H9 (cell line): ENCODE measurements at regions not wholly inside any gene's neighbourhood (a gene's known extent, or its start where the extent isn't known, plus 50 kb on each side); places are given as distances from the start of the nearest gene placed in this dataset.

ENCODE experiments used
- DNase-seq: peaks from one replicate; pipeline ENCODE4 v3.0.0-alpha.2; 2017
- H2AFZ ChIP-seq: one replicate; pipeline ENCODE4 v1.6.1; 2013; ENCODE audit warnings: mild to moderate bottlenecking, low read length, control low read depth, moderate library complexity
- H2AK5ac ChIP-seq: 2 replicates; pipeline ENCODE4 v1.6.1; 2013; ENCODE audit warnings: low read length, control low read depth, mixed read lengths; ENCODE audit not compliant: insufficient read length
- H2BK120ac ChIP-seq: one replicate; pipeline ENCODE4 v1.6.1; 2013; ENCODE audit warnings: low read depth, mild to moderate bottlenecking, low read length, control low read depth, inconsistent platforms; ENCODE audit not compliant: poor library complexity, severe bottlenecking
- H2BK12ac ChIP-seq: 2 replicates; pipeline ENCODE4 v1.6.1; 2013; ENCODE audit warnings: low read length, control low read depth, mixed read lengths, low read depth; ENCODE audit not compliant: insufficient read length
- H2BK15ac ChIP-seq: 2 replicates; pipeline ENCODE4 v1.6.1; 2013; ENCODE audit warnings: low read depth, low read length, control low read depth
- H2BK20ac ChIP-seq: one replicate; pipeline ENCODE4 v1.6.1; 2013; ENCODE audit warnings: low read depth, mild to moderate bottlenecking, low read length, control low read depth, inconsistent platforms; ENCODE audit not compliant: poor library complexity, severe bottlenecking
- H2BK5ac ChIP-seq: 2 replicates; pipeline ENCODE4 v1.6.1; 2013; ENCODE audit warnings: low read length, control low read depth, mixed read lengths; ENCODE audit not compliant: insufficient read length
- H3K14ac ChIP-seq: 2 replicates; pipeline ENCODE4 v1.6.1; 2013; ENCODE audit warnings: low read length, control low read depth; ENCODE audit not compliant: insufficient read depth
- H3K18ac ChIP-seq: 2 replicates; pipeline ENCODE4 v1.6.1; 2013; ENCODE audit warnings: low read depth, mild to moderate bottlenecking, mixed read lengths, low read length, control low read depth; ENCODE audit not compliant: insufficient read length
- H3K23ac ChIP-seq: 2 replicates; pipeline ENCODE4 v1.6.1; 2013; ENCODE audit warnings: low read length, control low read depth, mixed read lengths, low read depth; ENCODE audit not compliant: insufficient read length
- H3K23me2 ChIP-seq: 2 replicates; pipeline ENCODE4 v1.6.1; 2013; ENCODE audit warnings: low read depth, mild to moderate bottlenecking, mixed read lengths, low read length, control low read depth; ENCODE audit not compliant: insufficient read length, poor library complexity, severe bottlenecking
- H3K27ac ChIP-seq: 2 replicates; pipeline ENCODE4 v1.5.1; 2013; ENCODE audit warnings: low read length, control low read depth, mixed read lengths, low read depth; ENCODE audit not compliant: insufficient read length
- H3K27me3 ChIP-seq: 2 replicates; pipeline ENCODE4 v1.6.1; 2013; ENCODE audit warnings: low read length, control low read depth, inconsistent platforms; ENCODE audit not compliant: insufficient read depth
- H3K4ac ChIP-seq: 2 replicates; pipeline ENCODE4 v1.6.1; 2013; ENCODE audit warnings: low read depth, mild to moderate bottlenecking, control low read depth, inconsistent platforms, low read length, moderate library complexity
- H3K4me1 ChIP-seq: 2 replicates; pipeline ENCODE4 v1.6.1; 2013; ENCODE audit warnings: low read length, control low read depth, inconsistent platforms; ENCODE audit not compliant: insufficient read depth
- H3K4me2 ChIP-seq: 2 replicates; pipeline ENCODE4 v1.6.1; 2013; ENCODE audit warnings: low read length, control low read depth, mixed read lengths; ENCODE audit not compliant: insufficient read length, insufficient read depth
- H3K56ac ChIP-seq: 2 replicates; pipeline ENCODE4 v1.6.1; 2013; ENCODE audit warnings: low read depth, mild to moderate bottlenecking, mixed read lengths, low read length, control low read depth; ENCODE audit not compliant: insufficient read length
- H3K79me1 ChIP-seq: 2 replicates; pipeline ENCODE4 v1.6.1; 2013; ENCODE audit warnings: low read depth, mild to moderate bottlenecking, moderate library complexity, low read length, control low read depth, inconsistent platforms; ENCODE audit not compliant: insufficient read depth, poor library complexity, severe bottlenecking
- H3K79me2 ChIP-seq: 2 replicates; pipeline ENCODE4 v1.6.1; 2013; ENCODE audit warnings: low read length, control low read depth, inconsistent platforms; ENCODE audit not compliant: insufficient read depth
- H3K9ac ChIP-seq: 2 replicates; pipeline ENCODE4 v1.6.1; 2013; ENCODE audit warnings: low read length, control low read depth, mixed read lengths; ENCODE audit not compliant: insufficient read length; ENCODE audit errors: extremely low read depth
- H3K9me3 ChIP-seq: one replicate; pipeline ENCODE4 v1.6.1; 2013; ENCODE audit warnings: low read depth, low read length, inconsistent platforms; ENCODE audit not compliant: control insufficient read depth
- H3T11ph ChIP-seq: one replicate; pipeline ENCODE4 v1.6.1; 2013; ENCODE audit warnings: mild to moderate bottlenecking, low read length, control low read depth, inconsistent platforms
- H4K20me1 ChIP-seq: one replicate; pipeline ENCODE4 v1.6.1; 2013; ENCODE audit not compliant: control insufficient read depth, insufficient read length, insufficient read depth
- H4K5ac ChIP-seq: 2 replicates; pipeline ENCODE4 v1.6.1; 2013; ENCODE audit warnings: low read depth, mild to moderate bottlenecking, mixed read lengths, low read length, control low read depth; ENCODE audit not compliant: insufficient read length
- H4K8ac ChIP-seq: replicated peaks from 2 replicates; pipeline ENCODE4 v1.6.1; 2013; ENCODE audit warnings: low read length, control low read depth, mixed read lengths, low read depth; ENCODE audit not compliant: insufficient read length
- H4K91ac ChIP-seq: 2 replicates; pipeline ENCODE4 v1.6.1; 2013; ENCODE audit warnings: low read depth, mild to moderate bottlenecking, moderate library complexity, mixed read lengths, low read length, control low read depth; ENCODE audit not compliant: insufficient read length
- H3K27ac Mint-ChIP-seq, 3 experiments: 2 replicates in 2 of 3; 3 replicates in 1 of 3; pipeline ENCODE4 v1.8.0; 2020 to 2021; ENCODE audit warnings: mixed read lengths in 3 of 3, mild to moderate bottlenecking in 1 of 3, moderate library complexity in 1 of 3
- H3K27me3 Mint-ChIP-seq: 2 replicates; pipeline ENCODE4 v1.8.0; 2021; ENCODE audit warnings: low read depth, mild to moderate bottlenecking, moderate library complexity, mixed read lengths
- H3K36me3 Mint-ChIP-seq, 3 experiments: 2 replicates in 2 of 3; 3 replicates in 1 of 3; pipeline ENCODE4 v1.8.0; 2020 to 2021; ENCODE audit warnings: low read depth in 3 of 3, mixed read lengths in 3 of 3; ENCODE audit not compliant: insufficient read depth in 1 of 3
- H3K4me1 Mint-ChIP-seq, 2 experiments: 2 replicates each; pipeline ENCODE4 v1.8.0; 2020; ENCODE audit warnings: mixed read lengths in 2 of 2
- H3K4me3 Mint-ChIP-seq, 2 experiments: 2 replicates in 1 of 2; 3 replicates in 1 of 2; pipeline ENCODE4 v1.8.0; 2020 to 2021; ENCODE audit warnings: mild to moderate bottlenecking in 2 of 2, mixed read lengths in 2 of 2, moderate library complexity in 1 of 2
- H3K9me3 Mint-ChIP-seq, 2 experiments: 2 replicates in 1 of 2; 3 replicates in 1 of 2; pipeline ENCODE4 v1.8.0; 2020; ENCODE audit warnings: mild to moderate bottlenecking in 2 of 2, mixed read lengths in 2 of 2, moderate library complexity in 1 of 2
- CTCF ChIP-seq: fragments of 200-600 bp; sonication (generic); conservative IDR thresholded peaks from 3 replicates; pipeline ENCODE4 v1.8.0; 2021; ENCODE audit warnings: antibody characterized with exemption, mild to moderate bottlenecking
- WGBS: extraction: QIAGEN DNeasy Blood & Tissue Kit; methylation state at CpG from one replicate; pipeline ENCODE4 v1.1.7; 2013; ENCODE audit warnings: missing lambda C conversion rate, low lambda C conversion rate, mixed read lengths; ENCODE audit not compliant: insufficient read length; ENCODE audit errors: extremely low coverage; 5-methylcytosine and 5-hydroxymethylcytosine counted together

GRCh38 chr10:42491801-42492200 is 146.6 kb downstream of the ZNF33B start:
- WGBS, result no CpG with 5 or more reads among the region's 3 CpGs
- no peak overlapping the region for H3K14ac ChIP-seq
- no peak overlapping the region for H2BK5ac ChIP-seq
- Mint-ChIP-seq H3K4me1 (no peaks in the 10 kb centered on the region), H3K27ac (no peak overlapping the region), H3K9me3 (peaks cover 97 to 100% of the 10 kb centered on the region in 2 experiments), H3K4me3 (no peak overlapping the region), H3K27me3 (peaks cover 2% of the 10 kb centered on the region), H3K36me3 (peaks cover 6 to 31% (median 9%) of the 10 kb centered on the region in 3 experiments; a peak in 5 of 7 replicates)
- no peak overlapping the region for H3T11ph ChIP-seq
- no peak overlapping the region for H3K4me2 ChIP-seq
- H4K20me1 ChIP-seq, result no peaks in the 10 kb centered on the region
- H4K5ac ChIP-seq, result no peak overlapping the region
- H3K79me2 ChIP-seq, result no peaks in the 10 kb centered on the region
- H2BK12ac ChIP-seq, result no peak overlapping the region
- no peak overlapping the region for H3K18ac ChIP-seq
- no peak overlapping the region for H2BK120ac ChIP-seq
- peaks cover 82% of the 10 kb centered on the region for H3K9me3 ChIP-seq
- H3K79me1 ChIP-seq, result no peaks in the 10 kb centered on the region
- H2BK20ac ChIP-seq, result no peak overlapping the region
- H2AK5ac ChIP-seq, result no peak overlapping the region
- TF ChIP-seq CTCF, result no peak
- no peak for DNase-seq
- H3K27me3 ChIP-seq, result no peaks in the 10 kb centered on the region
- no peak overlapping the region for H4K91ac ChIP-seq
- H3K4me1 ChIP-seq, result no peaks in the 10 kb centered on the region
- no peak overlapping the region for H3K9ac ChIP-seq
- no peak overlapping the region for H2BK15ac ChIP-seq
- H3K23me2 ChIP-seq, result no peaks in the 10 kb centered on the region
- H3K27ac ChIP-seq, result no peak overlapping the region
- no peak overlapping the region for H3K56ac ChIP-seq
- H3K4ac ChIP-seq, result no peak overlapping the region
- H3K23ac ChIP-seq, result no peak overlapping the region
- H4K8ac ChIP-seq, result no peak overlapping the region
- no peak overlapping the region for H2AFZ ChIP-seq
